Caco-2 (cell line): ENCODE measurements at regions not wholly inside any gene's neighbourhood (a gene's known extent, or its start where the extent isn't known, plus 50 kb on each side); places are given as distances from the start of the nearest gene placed in this dataset.

Experiments
- BruUV-seq: library from RNA; stranded (reverse); fragments of 400-500 nt; replicated peaks from 2 replicates; lab custom pipeline; 2021; lab: Mats Ljungman, UMichigan
- CTCF ChIA-PET: fragments of 300-600 bp; sonication (Branson Sonifier 250); formaldehyde crosslinking; loops from one replicate; lab custom pipeline; 2022; ENCODE audit warnings: antibody characterized with exemption; lab: Charles Lee
- POLR2A ChIA-PET: fragments of 300-600 bp; sonication (Branson Sonifier 250); formaldehyde crosslinking; loops from one replicate; lab custom pipeline; 2022; ENCODE audit warnings: antibody characterized with exemption; lab: Charles Lee
- DNase-seq, 2 experiments: peaks; one replicate each; pipeline versions ENCODE4 v3.0.0 to v3.0.0-alpha.2; 2020 to 2022
- H3K27me3 ChIP-seq: replicated peaks from 2 replicates; pipeline ENCODE4 v1.6.0; 2011; ENCODE audit warnings: low read length; ENCODE audit not compliant: control insufficient read depth, insufficient read depth
- H3K36me3 ChIP-seq: 2 replicates; pipeline ENCODE4 v1.5.1; 2011; ENCODE audit warnings: low read length; ENCODE audit not compliant: control insufficient read depth, insufficient read depth
- H3K4me1 ChIP-seq: fragments of 250-450 bp; sonication (Bioruptor Pico); 2 replicates; pipeline ENCODE4 v1.5.1; 2020; ENCODE audit warnings: mild to moderate bottlenecking
- H3K4me3 ChIP-seq: 2 replicates; pipeline ENCODE4 v1.5.1; 2011; ENCODE audit warnings: low read depth, mild to moderate bottlenecking, control low read depth, low read length
- H3K9me3 ChIP-seq: fragments of 250-450 bp; sonication (Bioruptor Pico); 2 replicates; pipeline ENCODE4 v1.5.1; 2020; ENCODE audit warnings: mild to moderate bottlenecking, moderate library complexity
- H3K27ac Mint-ChIP-seq: one replicate; pipeline ENCODE4 v1.8.0; 2022; ENCODE audit warnings: mixed read lengths; ENCODE audit not compliant: unreplicated experiment
- H3K27me3 Mint-ChIP-seq: one replicate; pipeline ENCODE4 v1.8.0; 2022; ENCODE audit warnings: mixed read lengths; ENCODE audit not compliant: insufficient read depth, unreplicated experiment
- H3K36me3 Mint-ChIP-seq: one replicate; pipeline ENCODE4 v1.8.0; 2022; ENCODE audit warnings: mild to moderate bottlenecking, mixed read lengths; ENCODE audit not compliant: insufficient read depth, unreplicated experiment
- H3K4me1 Mint-ChIP-seq: one replicate; pipeline ENCODE4 v1.8.0; 2022; ENCODE audit warnings: low read depth, mixed read lengths; ENCODE audit not compliant: unreplicated experiment
- H3K4me3 Mint-ChIP-seq: one replicate; pipeline ENCODE4 v1.8.0; 2022; ENCODE audit warnings: mild to moderate bottlenecking, moderate library complexity, mixed read lengths; ENCODE audit not compliant: unreplicated experiment
- H3K9me3 Mint-ChIP-seq: one replicate; pipeline ENCODE4 v1.8.0; 2022; ENCODE audit warnings: mixed read lengths; ENCODE audit not compliant: unreplicated experiment
- intact Hi-C: fragments of 100-400 bp; cut with micrococcal nuclease; formaldehyde crosslinking; loops from one replicate; pipeline ENCODE4 v1.10.0; 2022; ENCODE audit not compliant: unreplicated experiment
- TF ChIP-seq, protein P1 (sequence below), 2 experiments: fragments of 200-600 bp in 1 of 2; IDR thresholded peaks; 1 replicate in 1 of 2; 2 replicates in 1 of 2; pipeline versions ENCODE4 v1.5.1 to v1.8.0; 2011 to 2022; ENCODE audit warnings: antibody characterized with exemption in 1 of 2, control low read depth in 1 of 2, inconsistent platforms in 1 of 2, low read depth in 1 of 2, low read length in 1 of 2, mild to moderate bottlenecking in 1 of 2, moderate library complexity in 1 of 2; ENCODE audit not compliant: insufficient read depth in 1 of 2, severe bottlenecking in 1 of 2, unreplicated experiment in 1 of 2

DNA sequence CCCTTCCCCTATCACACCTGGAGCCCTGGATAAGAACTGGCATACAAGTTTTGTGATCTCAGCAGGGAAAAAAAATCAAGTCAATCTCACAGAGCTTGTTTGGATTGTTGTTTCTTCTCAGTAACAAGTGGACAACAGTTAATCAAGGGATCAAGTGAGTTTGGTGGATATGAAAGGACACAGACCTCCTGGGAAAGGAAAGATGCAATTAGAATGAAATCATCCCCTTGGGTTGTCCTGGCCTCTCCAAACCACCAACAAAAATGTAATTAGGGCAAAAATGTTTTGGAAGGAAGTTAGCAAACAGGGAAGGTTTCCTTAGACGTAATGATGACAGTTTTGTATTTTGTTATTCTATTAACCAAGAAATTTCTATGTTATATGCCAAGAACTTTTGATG lies 99.1 kb upstream of the PRDM1 start:
- no peak for DNase-seq
- no TSS peak for BruUV-seq
- TF ChIP-seq, protein P1, sequence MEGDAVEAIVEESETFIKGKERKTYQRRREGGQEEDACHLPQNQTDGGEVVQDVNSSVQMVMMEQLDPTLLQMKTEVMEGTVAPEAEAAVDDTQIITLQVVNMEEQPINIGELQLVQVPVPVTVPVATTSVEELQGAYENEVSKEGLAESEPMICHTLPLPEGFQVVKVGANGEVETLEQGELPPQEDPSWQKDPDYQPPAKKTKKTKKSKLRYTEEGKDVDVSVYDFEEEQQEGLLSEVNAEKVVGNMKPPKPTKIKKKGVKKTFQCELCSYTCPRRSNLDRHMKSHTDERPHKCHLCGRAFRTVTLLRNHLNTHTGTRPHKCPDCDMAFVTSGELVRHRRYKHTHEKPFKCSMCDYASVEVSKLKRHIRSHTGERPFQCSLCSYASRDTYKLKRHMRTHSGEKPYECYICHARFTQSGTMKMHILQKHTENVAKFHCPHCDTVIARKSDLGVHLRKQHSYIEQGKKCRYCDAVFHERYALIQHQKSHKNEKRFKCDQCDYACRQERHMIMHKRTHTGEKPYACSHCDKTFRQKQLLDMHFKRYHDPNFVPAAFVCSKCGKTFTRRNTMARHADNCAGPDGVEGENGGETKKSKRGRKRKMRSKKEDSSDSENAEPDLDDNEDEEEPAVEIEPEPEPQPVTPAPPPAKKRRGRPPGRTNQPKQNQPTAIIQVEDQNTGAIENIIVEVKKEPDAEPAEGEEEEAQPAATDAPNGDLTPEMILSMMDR (IDR thresholded peaks at IDR 0.05; ENCODE audit: insufficient read depth in 1 of 2, low read depth in 1 of 2, low read length in 1 of 2, severe bottlenecking in 1 of 2, unreplicated experiment in 1 of 2) = no peak
- H3K36me3 Mint-ChIP-seq = no peaks in the 10 kb centered on the region
- ChIA-PET POLR2A (no interaction called here), CTCF (no interaction called here)
- Histone ChIP-seq H3K9me3 (no peaks in the 10 kb centered on the region), H3K4me3 (no peak overlapping the region), H3K36me3 (no peaks in the 10 kb centered on the region), H3K4me1 (peaks cover 22% of the 10 kb centered on the region), H3K27me3 (no peaks in the 10 kb centered on the region)
- intact Hi-C loops = no loop called here
- H3K4me1 Mint-ChIP-seq = peaks cover 30% of the 10 kb centered on the region
- H3K4me3 Mint-ChIP-seq = no peak overlapping the region
- H3K27ac Mint-ChIP-seq = no peak overlapping the region
- H3K27me3 Mint-ChIP-seq = no peaks in the 10 kb centered on the region
- no peaks in the 10 kb centered on the region for H3K9me3 Mint-ChIP-seq

GRCh38 chr6:105985816-105986632 lies 100.1 kb upstream of the PRDM1 start:
- H3K9me3 ChIP-seq = no peaks in the 10 kb centered on the region
- H3K4me3 ChIP-seq = no peak overlapping the region
- POLR2A ChIA-PET = no interaction called here
- intact Hi-C loops = no loop called here
- TF ChIP-seq, protein P1 (IDR thresholded peaks at IDR 0.05; ENCODE audit: insufficient read depth in 1 of 2, low read depth in 1 of 2, low read length in 1 of 2, severe bottlenecking in 1 of 2, unreplicated experiment in 1 of 2) = no peak
- H3K27me3 ChIP-seq = no peaks in the 10 kb centered on the region
- H3K4me1 ChIP-seq = peaks cover 16% of the 10 kb centered on the region
- H3K27me3 Mint-ChIP-seq = no peaks in the 10 kb centered on the region
- no peak for DNase-seq
- peaks cover 31% of the 10 kb centered on the region for H3K4me1 Mint-ChIP-seq
- peaks cover 5% of the 10 kb centered on the region for H3K36me3 Mint-ChIP-seq
- H3K4me3 Mint-ChIP-seq = no peak overlapping the region
- no peak overlapping the region for H3K27ac Mint-ChIP-seq
- CTCF ChIA-PET = no interaction called here
- no peaks in the 10 kb centered on the region for H3K36me3 ChIP-seq
- no TSS peak for BruUV-seq
- peaks cover 2% of the 10 kb centered on the region for H3K9me3 Mint-ChIP-seq

DNA sequence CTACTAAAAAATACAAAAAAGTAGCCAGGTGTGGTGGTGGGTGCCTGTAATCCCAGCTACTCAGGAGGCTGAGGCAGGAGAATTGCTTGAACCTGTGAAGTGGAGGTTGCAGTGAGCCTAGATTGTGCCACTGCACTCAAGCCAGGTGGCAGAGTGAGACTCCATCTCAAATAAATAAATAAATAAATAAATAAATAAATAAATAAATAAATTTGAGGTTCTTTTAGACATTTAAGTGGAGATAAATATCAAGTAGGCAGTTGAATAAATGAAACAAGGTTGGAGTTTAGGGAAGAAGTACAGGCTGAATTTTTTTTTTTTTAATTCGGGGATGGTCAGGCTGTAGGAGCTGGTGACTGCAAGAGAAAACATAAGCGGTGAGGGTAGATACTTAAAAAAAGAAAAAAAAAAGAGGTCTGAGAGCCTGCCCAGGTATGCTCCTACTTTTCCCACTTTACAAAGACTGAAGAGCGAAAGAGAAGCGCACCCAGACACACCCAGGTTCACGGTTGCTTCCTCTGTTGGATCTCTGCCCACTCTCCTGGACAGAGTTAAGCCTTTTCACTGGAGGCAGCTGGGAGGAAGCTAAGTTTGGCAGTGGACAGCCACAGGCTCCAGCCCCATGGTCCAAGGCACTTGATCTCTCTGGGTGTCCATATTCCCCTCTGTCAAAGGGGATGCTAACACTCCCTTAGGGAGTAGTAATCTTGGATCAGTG lies 100.9 kb upstream of the PRDM1 start:
- TF ChIP-seq, protein P1 (IDR thresholded peaks at IDR 0.05; ENCODE audit: insufficient read depth in 1 of 2, low read depth in 1 of 2, low read length in 1 of 2, severe bottlenecking in 1 of 2, unreplicated experiment in 1 of 2) = no peak
- DNase-seq = no peak
- no peaks in the 10 kb centered on the region for H3K36me3 ChIP-seq
- peaks cover 13% of the 10 kb centered on the region for H3K4me1 ChIP-seq
- Mint-ChIP-seq H3K27ac (no peak overlapping the region), H3K4me1 (peaks cover 31% of the 10 kb centered on the region), H3K36me3 (peaks cover 5% of the 10 kb centered on the region), H3K27me3 (no peaks in the 10 kb centered on the region), H3K9me3 (peaks cover 9% of the 10 kb centered on the region), H3K4me3 (no peak overlapping the region)
- no TSS peak for BruUV-seq
- intact Hi-C loops = no loop called here
- no peaks in the 10 kb centered on the region for H3K27me3 ChIP-seq
- no peaks in the 10 kb centered on the region for H3K9me3 ChIP-seq
- H3K4me3 ChIP-seq = no peak overlapping the region
- ChIA-PET CTCF (no interaction called here), POLR2A (no interaction called here)
